ENCODE measurements at regions not wholly inside any gene's neighbourhood (a gene's known extent, or its start where the extent isn't known, plus 50 kb on each side); places are given as distances from the start of the nearest gene placed in this dataset.

DNA sequence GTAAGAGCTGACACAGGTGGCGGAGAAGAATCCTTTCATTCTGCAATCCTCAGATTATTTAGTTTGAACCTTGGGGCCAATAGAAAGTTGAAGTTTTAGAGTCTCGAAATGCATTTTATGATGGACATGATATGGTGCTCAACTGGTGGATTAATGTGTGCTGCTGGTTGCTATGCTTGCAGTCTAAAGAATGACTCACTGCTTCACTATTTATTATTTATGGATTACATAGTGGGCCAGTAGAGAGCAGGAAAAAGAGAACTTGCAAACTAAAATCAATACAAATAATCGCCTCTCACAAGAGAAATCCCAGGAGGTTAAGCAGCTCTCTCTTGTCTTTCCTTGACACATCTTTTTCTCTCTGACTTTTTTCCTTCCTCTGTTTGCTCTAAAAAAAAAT is 2326.8 kb upstream of the AGA start:
- no peaks in the 10 kb centered on the region for H3K27me3 ChIP-seq (ENCODE audit: insufficient read depth, low read depth)
- H3K4me2 ChIP-seq = no peak overlapping the region
- TF ChIP-seq, protein P1, sequence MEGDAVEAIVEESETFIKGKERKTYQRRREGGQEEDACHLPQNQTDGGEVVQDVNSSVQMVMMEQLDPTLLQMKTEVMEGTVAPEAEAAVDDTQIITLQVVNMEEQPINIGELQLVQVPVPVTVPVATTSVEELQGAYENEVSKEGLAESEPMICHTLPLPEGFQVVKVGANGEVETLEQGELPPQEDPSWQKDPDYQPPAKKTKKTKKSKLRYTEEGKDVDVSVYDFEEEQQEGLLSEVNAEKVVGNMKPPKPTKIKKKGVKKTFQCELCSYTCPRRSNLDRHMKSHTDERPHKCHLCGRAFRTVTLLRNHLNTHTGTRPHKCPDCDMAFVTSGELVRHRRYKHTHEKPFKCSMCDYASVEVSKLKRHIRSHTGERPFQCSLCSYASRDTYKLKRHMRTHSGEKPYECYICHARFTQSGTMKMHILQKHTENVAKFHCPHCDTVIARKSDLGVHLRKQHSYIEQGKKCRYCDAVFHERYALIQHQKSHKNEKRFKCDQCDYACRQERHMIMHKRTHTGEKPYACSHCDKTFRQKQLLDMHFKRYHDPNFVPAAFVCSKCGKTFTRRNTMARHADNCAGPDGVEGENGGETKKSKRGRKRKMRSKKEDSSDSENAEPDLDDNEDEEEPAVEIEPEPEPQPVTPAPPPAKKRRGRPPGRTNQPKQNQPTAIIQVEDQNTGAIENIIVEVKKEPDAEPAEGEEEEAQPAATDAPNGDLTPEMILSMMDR (conservative IDR thresholded peaks at IDR 0.05; ENCODE audit: low read depth, low read length) = no peak
- no peak overlapping the region for H2AFZ ChIP-seq (ENCODE audit: low read depth)
- H3K9ac ChIP-seq = no peak overlapping the region
- no peaks in the 10 kb centered on the region for H3K79me2 ChIP-seq (ENCODE audit: insufficient read depth, low read depth)
- H3K27ac ChIP-seq = no peak overlapping the region
- H3K36me3 ChIP-seq (ENCODE audit: insufficient read depth) = no peaks in the 10 kb centered on the region
- no peak overlapping the region for H3K4me3 ChIP-seq (IDR thresholded peaks at IDR 0.05; ENCODE audit: insufficient read depth, low read depth, low read length)
- H3K4me1 ChIP-seq (ENCODE audit: low read depth, poor library complexity, severe bottlenecking) = peaks cover 3% of the 10 kb centered on the region
- no peaks in the 10 kb centered on the region for H4K20me1 ChIP-seq (ENCODE audit: insufficient read depth)

DNA sequence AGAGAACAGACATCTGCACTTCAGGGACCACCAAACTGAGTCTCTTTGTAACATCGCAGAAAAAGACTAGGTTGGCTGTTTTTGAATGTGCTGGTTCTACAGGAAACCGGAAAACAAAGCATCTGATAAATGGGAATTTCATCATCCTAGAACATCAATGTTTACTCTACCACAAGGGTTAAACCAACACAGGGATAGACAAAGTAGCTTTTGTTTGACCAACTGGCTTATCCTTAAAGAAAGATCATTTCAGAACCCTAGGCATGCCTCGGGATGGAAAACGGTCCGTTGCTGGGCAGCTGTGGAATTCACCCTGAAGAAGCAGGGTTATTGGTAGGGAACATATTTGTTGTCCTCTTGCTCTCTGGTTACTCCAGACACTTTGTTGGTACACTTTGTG is 2355.5 kb upstream of the AGA start:
- no peaks in the 10 kb centered on the region for H3K4me1 ChIP-seq (ENCODE audit: low read depth, poor library complexity, severe bottlenecking)
- H3K4me2 ChIP-seq = no peak overlapping the region
- no peaks in the 10 kb centered on the region for H3K36me3 ChIP-seq (ENCODE audit: insufficient read depth)
- no peak overlapping the region for H2AFZ ChIP-seq (ENCODE audit: low read depth)
- no peaks in the 10 kb centered on the region for H3K27me3 ChIP-seq (ENCODE audit: insufficient read depth, low read depth)
- TF ChIP-seq, protein P1 (conservative IDR thresholded peaks at IDR 0.05; ENCODE audit: low read depth, low read length) = no peak
- H3K4me3 ChIP-seq (IDR thresholded peaks at IDR 0.05; ENCODE audit: insufficient read depth, low read depth, low read length) = no peak overlapping the region
- H3K9ac ChIP-seq = no peak overlapping the region
- H3K27ac ChIP-seq = no peak overlapping the region
- H3K79me2 ChIP-seq (ENCODE audit: insufficient read depth, low read depth) = no peaks in the 10 kb centered on the region
- no peaks in the 10 kb centered on the region for H4K20me1 ChIP-seq (ENCODE audit: insufficient read depth)

DNA sequence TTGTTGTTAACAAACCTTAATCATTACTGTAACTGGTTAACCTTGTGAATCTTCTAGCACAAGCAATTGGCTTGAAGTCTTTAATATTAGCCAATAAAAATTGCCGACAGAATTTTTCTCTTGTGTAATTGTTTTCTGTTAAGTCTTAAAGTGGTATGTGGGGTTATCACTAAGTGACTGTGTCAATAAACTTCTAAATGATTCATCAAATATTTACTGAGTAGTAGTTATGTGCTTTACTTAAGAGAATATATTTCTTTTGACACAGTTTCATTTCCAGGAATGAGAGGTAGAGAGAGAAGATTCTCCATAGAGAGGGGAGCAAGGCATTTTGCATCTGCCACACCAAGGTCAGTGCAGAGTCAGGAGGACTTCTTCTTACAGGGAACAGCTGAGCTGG is 2361.6 kb upstream of the AGA start:
- no peaks in the 10 kb centered on the region for H3K36me3 ChIP-seq (ENCODE audit: insufficient read depth)
- H3K79me2 ChIP-seq (ENCODE audit: insufficient read depth, low read depth) = no peaks in the 10 kb centered on the region
- no peaks in the 10 kb centered on the region for H4K20me1 ChIP-seq (ENCODE audit: insufficient read depth)
- TF ChIP-seq, protein P1 (conservative IDR thresholded peaks at IDR 0.05; ENCODE audit: low read depth, low read length) = no peak
- H2AFZ ChIP-seq (ENCODE audit: low read depth) = no peak overlapping the region
- H3K4me3 ChIP-seq (IDR thresholded peaks at IDR 0.05; ENCODE audit: insufficient read depth, low read depth, low read length) = no peak overlapping the region
- no peaks in the 10 kb centered on the region for H3K4me1 ChIP-seq (ENCODE audit: low read depth, poor library complexity, severe bottlenecking)
- H3K27me3 ChIP-seq (ENCODE audit: insufficient read depth, low read depth) = no peaks in the 10 kb centered on the region
- no peak overlapping the region for H3K4me2 ChIP-seq
- no peak overlapping the region for H3K27ac ChIP-seq
- no peak overlapping the region for H3K9ac ChIP-seq

GRCh38 chr4:179804440-179804839 is 2362.2 kb upstream of the AGA start:
- Histone ChIP-seq H3K36me3 (ENCODE audit: insufficient read depth) (no peaks in the 10 kb centered on the region), H3K27me3 (ENCODE audit: insufficient read depth, low read depth) (no peaks in the 10 kb centered on the region), H3K4me2 (no peak overlapping the region), H3K27ac (no peak overlapping the region), H2AFZ (ENCODE audit: low read depth) (no peak overlapping the region), H3K4me3 (IDR thresholded peaks at IDR 0.05; ENCODE audit: insufficient read depth, low read depth, low read length) (no peak overlapping the region), H4K20me1 (ENCODE audit: insufficient read depth) (no peaks in the 10 kb centered on the region), H3K9ac (no peak overlapping the region), H3K4me1 (ENCODE audit: low read depth, poor library complexity, severe bottlenecking) (no peaks in the 10 kb centered on the region), H3K79me2 (ENCODE audit: insufficient read depth, low read depth) (no peaks in the 10 kb centered on the region)
- TF ChIP-seq, protein P1 (conservative IDR thresholded peaks at IDR 0.05; ENCODE audit: low read depth, low read length) = no peak

- H3K79me2 ChIP-seq (ENCODE audit: insufficient read depth, low read depth) = no peaks in the 10 kb centered on the region
- no peak overlapping the region for H3K4me2 ChIP-seq
- H4K20me1 ChIP-seq (ENCODE audit: insufficient read depth) = no peaks in the 10 kb centered on the region
- H3K27me3 ChIP-seq (ENCODE audit: insufficient read depth, low read depth) = no peaks in the 10 kb centered on the region
- TF ChIP-seq, protein P1 (conservative IDR thresholded peaks at IDR 0.05; ENCODE audit: low read depth, low read length) = no peak
- H3K36me3 ChIP-seq (ENCODE audit: insufficient read depth) = no peaks in the 10 kb centered on the region
- no peak overlapping the region for H2AFZ ChIP-seq (ENCODE audit: low read depth)
- no peak overlapping the region for H3K27ac ChIP-seq
- H3K4me1 ChIP-seq (ENCODE audit: low read depth, poor library complexity, severe bottlenecking) = no peaks in the 10 kb centered on the region
- H3K9ac ChIP-seq = no peak overlapping the region
- H3K4me3 ChIP-seq (IDR thresholded peaks at IDR 0.05; ENCODE audit: insufficient read depth, low read depth, low read length) = no peak overlapping the region
Measured at GRCh38 chr4:179817317-179817716, 2375.1 kb upstream of the AGA start.

Measured in KMS-11 (cell line).